ENCODE measurements at regions not wholly inside any gene's neighbourhood (a gene's known extent, or its start where the extent isn't known, plus 50 kb on each side); places are given as distances from the start of the nearest gene placed in this dataset.

DNA sequence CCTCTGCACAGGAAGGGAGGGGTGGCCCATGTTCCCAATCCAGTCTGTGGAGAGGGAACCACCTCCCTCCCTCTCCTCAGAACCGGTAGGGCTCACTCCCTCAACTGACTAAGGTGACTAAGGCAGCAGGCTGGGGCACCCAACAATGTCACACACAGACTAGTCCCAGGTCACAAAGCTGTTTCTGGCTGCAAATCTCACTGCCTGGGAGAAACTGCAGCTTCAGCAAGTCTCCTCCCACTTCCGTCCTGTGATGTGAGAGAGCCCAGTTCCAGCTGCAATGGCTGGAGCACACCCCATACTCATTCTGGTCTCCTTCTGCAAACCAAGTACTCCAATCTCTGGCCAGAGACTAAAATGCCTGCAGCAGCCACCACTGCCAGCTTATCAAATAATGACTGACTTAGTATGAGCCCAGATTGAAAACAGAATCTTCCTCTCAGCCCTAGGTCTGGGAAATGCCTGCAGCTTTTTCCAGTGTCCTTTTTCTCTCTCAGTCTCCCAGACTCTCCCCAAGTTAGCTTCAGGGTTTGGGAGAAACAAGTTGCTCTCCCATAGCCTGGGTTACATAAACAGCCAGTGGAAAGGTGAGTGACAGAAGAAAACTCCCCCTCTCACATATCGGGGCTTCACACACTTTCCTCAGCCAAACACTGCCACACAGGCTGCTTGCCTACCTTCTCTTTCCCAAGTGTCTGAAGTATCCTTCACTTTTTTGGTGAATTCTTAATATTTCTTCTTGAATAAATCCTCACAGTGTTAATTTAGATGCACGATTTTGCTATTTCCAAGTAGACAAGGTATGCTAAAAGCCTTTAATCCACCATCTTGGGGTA, 247.4 kb upstream of the RASA1 start:
- intact Hi-C loops (cut with micrococcal nuclease; ENCODE audit: unreplicated experiment): no loop called here
- ChIA-PET POLR2A (no interaction called here), CTCF (no interaction called here)
- Histone ChIP-seq H3K27ac (ENCODE audit: low read length) (no peak overlapping the region), H3K36me3 (ENCODE audit: control insufficient read depth, insufficient read depth, low read length) (no peaks in the 10 kb centered on the region), H3K27me3 (ENCODE audit: control insufficient read depth, insufficient read depth, low read length) (no peaks in the 10 kb centered on the region), H3K4me3 (ENCODE audit: low read depth in 2 of 2, low read length in 2 of 2) (peak overlapping the region; percentile 6 to 25; a peak in 3 of 4 replicates), H3K4me1 (ENCODE audit: control insufficient read depth, insufficient read depth, low read length) (no peaks in the 10 kb centered on the region), H3K9me3 (ENCODE audit: control insufficient read depth, insufficient read depth, low read depth, low read length) (no peaks in the 10 kb centered on the region)
- in situ Hi-C loops (cut with HindIII; ENCODE audit: low pct_unique_long_range_greater_than_20kb, low sequenced_read_pairs): no loop called here
- no TSS peak for BruUV-seq (replicated peaks)
- TF ChIP-seq SIN3A (IDR thresholded peaks at IDR 0.05; ENCODE audit: borderline replicate concordance, insufficient read depth, low read depth, low read length): no peak
- TF ChIP-seq, protein P1, sequence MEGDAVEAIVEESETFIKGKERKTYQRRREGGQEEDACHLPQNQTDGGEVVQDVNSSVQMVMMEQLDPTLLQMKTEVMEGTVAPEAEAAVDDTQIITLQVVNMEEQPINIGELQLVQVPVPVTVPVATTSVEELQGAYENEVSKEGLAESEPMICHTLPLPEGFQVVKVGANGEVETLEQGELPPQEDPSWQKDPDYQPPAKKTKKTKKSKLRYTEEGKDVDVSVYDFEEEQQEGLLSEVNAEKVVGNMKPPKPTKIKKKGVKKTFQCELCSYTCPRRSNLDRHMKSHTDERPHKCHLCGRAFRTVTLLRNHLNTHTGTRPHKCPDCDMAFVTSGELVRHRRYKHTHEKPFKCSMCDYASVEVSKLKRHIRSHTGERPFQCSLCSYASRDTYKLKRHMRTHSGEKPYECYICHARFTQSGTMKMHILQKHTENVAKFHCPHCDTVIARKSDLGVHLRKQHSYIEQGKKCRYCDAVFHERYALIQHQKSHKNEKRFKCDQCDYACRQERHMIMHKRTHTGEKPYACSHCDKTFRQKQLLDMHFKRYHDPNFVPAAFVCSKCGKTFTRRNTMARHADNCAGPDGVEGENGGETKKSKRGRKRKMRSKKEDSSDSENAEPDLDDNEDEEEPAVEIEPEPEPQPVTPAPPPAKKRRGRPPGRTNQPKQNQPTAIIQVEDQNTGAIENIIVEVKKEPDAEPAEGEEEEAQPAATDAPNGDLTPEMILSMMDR (IDR thresholded peaks at IDR 0.05): no peak
- TF ChIP-seq POLR2AphosphoS5 (IDR thresholded peaks at IDR 0.05; ENCODE audit: low read depth, low read length): no peak
- TF ChIP-seq, protein P2, sequence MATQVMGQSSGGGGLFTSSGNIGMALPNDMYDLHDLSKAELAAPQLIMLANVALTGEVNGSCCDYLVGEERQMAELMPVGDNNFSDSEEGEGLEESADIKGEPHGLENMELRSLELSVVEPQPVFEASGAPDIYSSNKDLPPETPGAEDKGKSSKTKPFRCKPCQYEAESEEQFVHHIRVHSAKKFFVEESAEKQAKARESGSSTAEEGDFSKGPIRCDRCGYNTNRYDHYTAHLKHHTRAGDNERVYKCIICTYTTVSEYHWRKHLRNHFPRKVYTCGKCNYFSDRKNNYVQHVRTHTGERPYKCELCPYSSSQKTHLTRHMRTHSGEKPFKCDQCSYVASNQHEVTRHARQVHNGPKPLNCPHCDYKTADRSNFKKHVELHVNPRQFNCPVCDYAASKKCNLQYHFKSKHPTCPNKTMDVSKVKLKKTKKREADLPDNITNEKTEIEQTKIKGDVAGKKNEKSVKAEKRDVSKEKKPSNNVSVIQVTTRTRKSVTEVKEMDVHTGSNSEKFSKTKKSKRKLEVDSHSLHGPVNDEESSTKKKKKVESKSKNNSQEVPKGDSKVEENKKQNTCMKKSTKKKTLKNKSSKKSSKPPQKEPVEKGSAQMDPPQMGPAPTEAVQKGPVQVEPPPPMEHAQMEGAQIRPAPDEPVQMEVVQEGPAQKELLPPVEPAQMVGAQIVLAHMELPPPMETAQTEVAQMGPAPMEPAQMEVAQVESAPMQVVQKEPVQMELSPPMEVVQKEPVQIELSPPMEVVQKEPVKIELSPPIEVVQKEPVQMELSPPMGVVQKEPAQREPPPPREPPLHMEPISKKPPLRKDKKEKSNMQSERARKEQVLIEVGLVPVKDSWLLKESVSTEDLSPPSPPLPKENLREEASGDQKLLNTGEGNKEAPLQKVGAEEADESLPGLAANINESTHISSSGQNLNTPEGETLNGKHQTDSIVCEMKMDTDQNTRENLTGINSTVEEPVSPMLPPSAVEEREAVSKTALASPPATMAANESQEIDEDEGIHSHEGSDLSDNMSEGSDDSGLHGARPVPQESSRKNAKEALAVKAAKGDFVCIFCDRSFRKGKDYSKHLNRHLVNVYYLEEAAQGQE (IDR thresholded peaks at IDR 0.05; ENCODE audit: insufficient read depth in 1 of 2, low read depth in 2 of 2, low read length in 1 of 2): no peak
- TF ChIP-seq TCF7L2 (IDR thresholded peaks at IDR 0.05; ENCODE audit: low read depth, low read length): no peak
- no peak for DNase-seq (ENCODE audit: low read depth, low spot score)
- ATAC-seq: peak; percentile 69

DNA sequence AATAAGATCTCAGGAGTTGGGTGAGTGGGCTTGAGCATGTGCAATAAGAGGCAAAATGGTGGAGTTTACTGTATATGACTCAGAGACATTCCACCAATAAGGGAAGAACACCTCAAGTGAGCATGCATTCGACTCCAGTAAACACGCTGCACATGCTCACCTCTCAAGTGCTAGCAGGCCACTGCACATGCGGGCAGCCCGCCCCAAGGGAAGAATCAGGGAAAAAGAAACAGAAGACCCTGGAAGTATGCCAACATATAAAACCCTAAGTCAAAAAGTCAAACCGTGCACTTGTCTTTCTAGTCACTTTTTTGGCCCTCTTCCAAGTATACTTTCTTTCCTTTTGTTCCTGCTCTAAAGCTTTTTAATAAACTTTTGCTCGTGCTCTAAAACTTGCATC, 245.3 kb upstream of the RASA1 start:
- H3K4me3 ChIP-seq (ENCODE audit: low read depth in 2 of 2, low read length in 2 of 2): no peak overlapping the region
- BruUV-seq (replicated peaks): no TSS peak
- H3K36me3 ChIP-seq (ENCODE audit: control insufficient read depth, insufficient read depth, low read length): no peaks in the 10 kb centered on the region
- no peaks in the 10 kb centered on the region for H3K9me3 ChIP-seq (ENCODE audit: control insufficient read depth, insufficient read depth, low read depth, low read length)
- no peaks in the 10 kb centered on the region for H3K4me1 ChIP-seq (ENCODE audit: control insufficient read depth, insufficient read depth, low read length)
- in situ Hi-C loops (cut with HindIII; ENCODE audit: low pct_unique_long_range_greater_than_20kb, low sequenced_read_pairs) (no loop called here), intact Hi-C loops (cut with micrococcal nuclease; ENCODE audit: unreplicated experiment) (no loop called here)
- ATAC-seq (no peak), DNase-seq (ENCODE audit: low read depth, low spot score) (no peak)
- TF ChIP-seq, protein P1 (IDR thresholded peaks at IDR 0.05): no peak
- TF ChIP-seq POLR2AphosphoS5 (IDR thresholded peaks at IDR 0.05; ENCODE audit: low read depth, low read length) (no peak), TCF7L2 (IDR thresholded peaks at IDR 0.05; ENCODE audit: low read depth, low read length) (no peak), SIN3A (IDR thresholded peaks at IDR 0.05; ENCODE audit: borderline replicate concordance, insufficient read depth, low read depth, low read length) (no peak)
- TF ChIP-seq, protein P2 (IDR thresholded peaks at IDR 0.05; ENCODE audit: insufficient read depth in 1 of 2, low read depth in 2 of 2, low read length in 1 of 2): no peak
- CTCF ChIA-PET: no interaction called here
- H3K27ac ChIP-seq (ENCODE audit: low read length): no peak overlapping the region
- no peaks in the 10 kb centered on the region for H3K27me3 ChIP-seq (ENCODE audit: control insufficient read depth, insufficient read depth, low read length)
- POLR2A ChIA-PET: no interaction called here
